Activated CD4-positive, CD25-positive, alpha-beta regulatory T cell treated with anti-CD3 and anti-CD28 coated beads, Interleukin-2, amount 50 U/mL, for 16 hours (primary cell): ENCODE measurements at regions not wholly inside any gene's neighbourhood (a gene's known extent, or its start where the extent isn't known, plus 50 kb on each side); places are given as distances from the start of the nearest gene placed in this dataset.
"Not testable (repeated sequence)": the region's sequence is repeated elsewhere in the genome, so short reads cannot be mapped to it uniquely, and the experiment has no call there.

Experiments
- DNase-seq: peaks from one replicate; pipeline ENCODE4 v3.0.0-alpha.2; 2020; ENCODE audit warnings: low read depth, low spot score

GRCh38 chr16:26787924-26788323 lies 278.8 kb upstream of the C16orf82 start:
- no peak for DNase-seq

- no peak for DNase-seq
Measured at GRCh38 chr16:26791169-26791568, 275.6 kb upstream of the C16orf82 start.

GRCh38 chr16:26795184-26795583 lies 271.5 kb upstream of the C16orf82 start:
- DNase-seq = no peak

GRCh38 chr16:26801628-26802027 lies 265.1 kb upstream of the C16orf82 start:
- DNase-seq = no peak

- no peak for DNase-seq
Measured at GRCh38 chr16:26802440-26802839, 264.3 kb upstream of the C16orf82 start.

- no peak for DNase-seq
Measured at GRCh38 chr16:26802965-26803364, 263.8 kb upstream of the C16orf82 start.

- DNase-seq = no peak
Measured at GRCh38 chr16:26806657-26807056, 260.1 kb upstream of the C16orf82 start.

- no peak for DNase-seq
Measured at GRCh38 chr16:26809461-26809860, 257.3 kb upstream of the C16orf82 start.

GRCh38 chr16:26816266-26816665 lies 250.5 kb upstream of the C16orf82 start:
- no peak for DNase-seq

- DNase-seq = no peak
Measured at GRCh38 chr16:26816885-26817571, 249.7 kb upstream of the C16orf82 start.

- DNase-seq = no peak
Measured at GRCh38 chr16:26818393-26818792, 248.3 kb upstream of the C16orf82 start.

GRCh38 chr16:26824469-26824868 lies 242.3 kb upstream of the C16orf82 start:
- DNase-seq = no peak

GRCh38 chr16:26826500-26826899 lies 240.2 kb upstream of the C16orf82 start:
- no peak for DNase-seq

GRCh38 chr16:26827386-26827785 lies 239.3 kb upstream of the C16orf82 start:
- DNase-seq = no peak

GRCh38 chr16:26830428-26831127 lies 236.1 kb upstream of the C16orf82 start:
- DNase-seq = no peak

GRCh38 chr16:26836114-26836513 lies 230.6 kb upstream of the C16orf82 start:
- not testable (repeated sequence) for DNase-seq

- no peak for DNase-seq
Measured at GRCh38 chr16:26838931-26839330, 227.8 kb upstream of the C16orf82 start.

GRCh38 chr16:26840691-26841090 lies 226.0 kb upstream of the C16orf82 start:
- no peak for DNase-seq

- DNase-seq = no peak
Measured at GRCh38 chr16:26856271-26856670, 210.5 kb upstream of the C16orf82 start.

- no peak for DNase-seq
Measured at GRCh38 chr16:26856791-26857190, 209.9 kb upstream of the C16orf82 start.

- no peak for DNase-seq
Measured at GRCh38 chr16:26857371-26857770, 209.4 kb upstream of the C16orf82 start.

- DNase-seq = no peak
Measured at GRCh38 chr16:26860506-26860905, 206.2 kb upstream of the C16orf82 start.

- no peak for DNase-seq
Measured at GRCh38 chr16:26863931-26864330, 202.8 kb upstream of the C16orf82 start.
